GM12865 (cell line): ENCODE measurements at regions not wholly inside any gene's neighbourhood (a gene's known extent, or its start where the extent isn't known, plus 50 kb on each side); places are given as distances from the start of the nearest gene placed in this dataset.

Source experiments
- DNase-seq: peaks from one replicate; pipeline ENCODE4 v3.0.0; 2010; ENCODE audit warnings: low read depth
- H3K4me3 ChIP-seq: 2 replicates; pipeline ENCODE4 v1.5.1; 2011; ENCODE audit warnings: mild to moderate bottlenecking, low read depth, low read length, control low read depth
- TF ChIP-seq, protein P1 (sequence below): IDR thresholded peaks from 2 replicates; pipeline ENCODE4 v1.5.1; 2011; ENCODE audit warnings: low read length, control low read depth, low read depth, inconsistent platforms; ENCODE audit not compliant: insufficient read depth; ENCODE audit errors: missing control alignments

DNA sequence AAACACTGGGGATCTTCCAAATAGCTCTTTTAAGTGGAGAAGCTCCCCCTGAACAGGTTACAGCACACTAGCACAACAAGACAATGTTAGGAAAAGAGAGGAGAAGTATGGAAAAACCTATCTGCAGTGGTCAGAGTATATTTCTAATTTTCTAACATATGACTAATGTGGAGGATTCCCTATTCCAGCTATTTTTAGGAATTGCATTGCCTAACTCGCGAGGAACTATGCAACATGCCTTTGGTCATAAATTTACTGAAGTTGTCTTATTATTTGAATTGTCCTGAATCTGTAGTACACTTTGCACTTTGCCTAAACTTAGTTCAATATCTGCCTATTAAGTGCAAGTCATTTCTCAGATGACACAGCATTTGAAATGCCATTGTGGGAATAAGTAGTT is 381.4 kb downstream of the CCDC85A start:
- TF ChIP-seq, protein P1, sequence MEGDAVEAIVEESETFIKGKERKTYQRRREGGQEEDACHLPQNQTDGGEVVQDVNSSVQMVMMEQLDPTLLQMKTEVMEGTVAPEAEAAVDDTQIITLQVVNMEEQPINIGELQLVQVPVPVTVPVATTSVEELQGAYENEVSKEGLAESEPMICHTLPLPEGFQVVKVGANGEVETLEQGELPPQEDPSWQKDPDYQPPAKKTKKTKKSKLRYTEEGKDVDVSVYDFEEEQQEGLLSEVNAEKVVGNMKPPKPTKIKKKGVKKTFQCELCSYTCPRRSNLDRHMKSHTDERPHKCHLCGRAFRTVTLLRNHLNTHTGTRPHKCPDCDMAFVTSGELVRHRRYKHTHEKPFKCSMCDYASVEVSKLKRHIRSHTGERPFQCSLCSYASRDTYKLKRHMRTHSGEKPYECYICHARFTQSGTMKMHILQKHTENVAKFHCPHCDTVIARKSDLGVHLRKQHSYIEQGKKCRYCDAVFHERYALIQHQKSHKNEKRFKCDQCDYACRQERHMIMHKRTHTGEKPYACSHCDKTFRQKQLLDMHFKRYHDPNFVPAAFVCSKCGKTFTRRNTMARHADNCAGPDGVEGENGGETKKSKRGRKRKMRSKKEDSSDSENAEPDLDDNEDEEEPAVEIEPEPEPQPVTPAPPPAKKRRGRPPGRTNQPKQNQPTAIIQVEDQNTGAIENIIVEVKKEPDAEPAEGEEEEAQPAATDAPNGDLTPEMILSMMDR: no peak
- no peak overlapping the region for H3K4me3 ChIP-seq
- DNase-seq: no peak

DNA sequence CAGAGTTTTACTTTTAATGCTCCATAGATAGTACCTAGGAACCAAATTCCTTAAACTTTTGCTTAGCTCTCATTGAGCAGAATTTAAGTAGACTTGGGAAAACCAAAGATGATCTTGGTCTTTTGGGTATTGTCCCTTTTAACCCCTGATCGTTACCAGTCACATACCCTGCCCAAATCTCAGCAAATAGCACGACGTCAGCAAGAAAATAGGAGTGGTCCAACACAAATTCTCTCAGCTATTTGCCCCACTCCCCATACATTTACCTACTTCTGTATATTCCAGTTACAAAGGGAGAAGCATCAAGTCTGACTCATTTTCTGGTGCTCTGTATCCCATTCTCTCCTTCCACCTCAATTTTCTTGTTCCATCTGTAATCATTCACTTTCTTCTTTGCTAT is 387.3 kb downstream of the CCDC85A start:
- no peak overlapping the region for H3K4me3 ChIP-seq
- no peak for DNase-seq
- TF ChIP-seq, protein P1: no peak

DNA sequence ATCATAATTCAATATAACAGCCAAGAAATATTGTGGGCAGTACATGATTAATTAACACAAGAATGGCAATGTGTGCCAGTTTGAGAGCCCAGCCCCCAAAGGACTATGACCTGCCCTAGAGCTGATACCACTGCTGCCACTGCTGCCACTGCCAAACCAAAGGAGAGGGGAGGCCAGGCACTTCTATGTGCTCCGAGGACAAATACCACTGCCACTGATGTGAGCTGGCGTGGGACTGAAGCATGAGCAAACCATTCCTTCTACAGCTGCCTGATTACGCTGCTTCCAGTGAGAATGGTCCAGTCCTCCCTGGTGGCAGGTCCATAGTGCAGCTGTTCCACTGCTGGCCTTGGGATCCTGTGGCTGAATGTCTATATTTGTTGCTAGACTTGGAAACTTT is 392.2 kb downstream of the CCDC85A start:
- no peak overlapping the region for H3K4me3 ChIP-seq
- no peak for DNase-seq
- TF ChIP-seq, protein P1: no peak

DNA sequence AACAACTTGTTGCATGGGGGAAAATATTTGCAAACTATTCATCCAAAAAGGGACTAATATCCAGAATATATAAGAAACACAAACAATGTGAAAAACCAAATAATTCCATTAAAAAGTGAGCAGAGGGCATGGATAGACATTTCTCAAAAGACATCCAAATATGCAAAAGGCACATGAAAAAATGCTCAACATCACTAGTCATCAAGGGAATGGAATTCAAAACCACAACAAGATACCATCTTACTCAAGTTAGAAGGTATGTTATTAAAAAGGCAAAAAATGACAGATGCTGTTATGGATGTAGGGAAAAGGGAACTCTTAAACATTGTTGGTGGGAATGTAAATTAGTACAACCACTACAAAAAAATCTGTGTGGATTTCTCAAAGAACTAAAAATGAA is 396.5 kb downstream of the CCDC85A start:
- no peak for DNase-seq
- TF ChIP-seq, protein P1: no peak
- H3K4me3 ChIP-seq: no peak overlapping the region

DNA sequence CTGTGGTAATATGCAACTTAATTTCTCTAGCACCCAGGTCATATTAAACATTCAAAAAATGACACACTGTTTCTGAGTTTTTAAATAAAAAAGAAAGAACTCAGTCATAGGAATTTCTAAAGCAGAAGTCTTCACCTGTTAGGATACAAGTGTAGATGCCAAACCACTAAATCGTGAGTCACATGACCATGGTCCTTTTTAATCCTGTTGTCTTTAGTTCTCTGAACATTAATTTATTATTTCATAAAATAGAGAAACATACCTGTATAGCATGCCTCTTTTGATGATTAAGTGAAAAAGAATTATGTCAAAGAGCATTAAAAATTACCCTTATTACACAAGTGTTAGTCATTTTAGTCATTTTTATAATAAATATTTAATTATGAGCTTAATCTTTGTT is 398.8 kb downstream of the CCDC85A start:
- DNase-seq: no peak
- no peak overlapping the region for H3K4me3 ChIP-seq
- TF ChIP-seq, protein P1: no peak

DNA sequence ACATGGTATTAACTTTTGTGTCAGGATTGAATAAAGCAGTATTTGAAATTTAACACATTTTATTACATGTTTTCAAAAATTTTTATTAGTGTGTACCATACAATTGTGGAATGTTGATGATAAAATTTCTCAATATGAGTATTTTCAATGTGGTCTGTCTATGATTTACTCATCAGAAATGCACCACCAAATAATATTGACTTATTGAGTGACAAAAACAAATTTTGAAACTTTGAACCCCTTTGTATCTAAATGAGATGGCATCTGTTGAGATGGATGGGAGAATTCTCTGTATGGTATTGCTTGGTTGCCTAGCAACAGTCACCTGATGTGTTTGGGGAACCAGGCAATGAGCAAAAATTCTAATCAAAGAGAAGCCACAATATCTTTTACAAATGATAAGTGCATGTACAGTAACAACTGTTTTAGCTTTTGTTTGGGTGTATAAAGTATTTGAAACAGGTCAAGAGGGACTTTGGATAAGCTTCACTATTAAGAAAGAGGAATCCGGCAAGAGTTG is 400.1 kb downstream of the CCDC85A start:
- DNase-seq: no peak
- TF ChIP-seq, protein P1: no peak
- H3K4me3 ChIP-seq: no peak overlapping the region

DNA sequence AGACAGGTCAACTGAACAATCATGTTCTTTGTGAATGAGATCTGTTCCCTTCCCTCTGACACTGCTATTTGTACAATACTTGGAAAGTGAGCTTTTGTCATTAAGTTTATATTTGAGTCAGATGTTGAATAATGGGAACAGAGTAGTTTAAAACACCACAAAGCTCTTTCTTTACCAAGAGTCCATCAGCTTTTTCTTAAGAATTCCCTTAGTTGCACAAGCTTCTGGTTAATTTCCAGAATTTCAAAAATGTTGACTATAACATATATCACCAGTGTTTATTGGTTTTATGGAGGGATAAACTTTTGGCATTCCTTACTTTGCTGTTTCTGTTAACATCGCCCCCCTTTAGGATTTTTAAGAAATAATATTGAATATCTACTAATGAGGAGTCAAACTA is 403.7 kb downstream of the CCDC85A start:
- no peak for DNase-seq

More for the DNA sequence above, 403.7 kb downstream of the CCDC85A start:
- no peak overlapping the region for H3K4me3 ChIP-seq
- TF ChIP-seq, protein P1: no peak
